CD4-positive, alpha-beta T cell treated with Interleukin-21 for 1 hour (primary cell): ENCODE measurements at regions not wholly inside any gene's neighbourhood (a gene's known extent, or its start where the extent isn't known, plus 50 kb on each side); places are given as distances from the start of the nearest gene placed in this dataset.

Experiments
- DNase-seq: peaks from one replicate; pipeline ENCODE4 v3.0.0-alpha.2; 2020

- DNase-seq = no peak
Observed at GRCh38 chr4:151961456-151961855, 200.6 kb upstream of the GATB start.

DNA sequence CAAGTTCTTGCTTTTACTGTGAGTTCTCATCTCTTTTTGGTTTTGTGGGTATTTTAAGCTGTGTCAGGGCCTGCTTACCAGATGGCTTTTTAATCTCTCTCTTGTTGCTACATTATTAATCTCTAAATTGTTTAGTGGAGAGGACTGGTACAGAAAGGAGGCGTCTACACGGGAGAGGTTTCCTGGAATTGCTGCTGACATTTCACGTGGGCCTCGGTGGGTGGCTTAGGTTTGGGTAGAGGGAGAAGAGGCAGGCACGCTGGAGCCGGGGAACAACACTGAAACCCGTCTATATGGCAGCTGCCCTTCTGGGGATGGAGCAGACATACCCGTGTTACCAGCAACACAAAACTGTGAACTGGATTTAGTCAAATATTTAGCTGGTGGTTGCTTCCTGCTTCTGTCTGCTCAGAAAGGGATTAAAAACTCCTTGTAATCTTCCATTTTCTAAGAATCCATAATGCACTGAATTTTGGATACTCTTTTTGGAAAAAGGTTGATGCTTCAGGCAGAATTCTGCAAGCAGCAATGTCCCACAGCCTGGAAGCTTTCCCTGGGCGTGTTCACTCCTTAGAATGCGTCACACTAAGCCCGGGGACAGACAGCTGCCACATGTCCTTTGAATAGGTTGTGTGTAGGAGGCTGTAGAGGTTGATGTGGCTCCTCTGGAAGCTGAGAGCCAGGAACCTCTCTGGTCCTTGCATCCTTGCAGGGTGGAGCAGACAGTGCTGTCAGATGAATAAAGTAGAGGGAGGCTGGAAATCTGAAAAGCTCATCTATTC is 199.8 kb upstream of the GATB start:
- no peak for DNase-seq

- no peak for DNase-seq
Observed at GRCh38 chr4:151957153-151957552, 196.3 kb upstream of the GATB start.

DNA sequence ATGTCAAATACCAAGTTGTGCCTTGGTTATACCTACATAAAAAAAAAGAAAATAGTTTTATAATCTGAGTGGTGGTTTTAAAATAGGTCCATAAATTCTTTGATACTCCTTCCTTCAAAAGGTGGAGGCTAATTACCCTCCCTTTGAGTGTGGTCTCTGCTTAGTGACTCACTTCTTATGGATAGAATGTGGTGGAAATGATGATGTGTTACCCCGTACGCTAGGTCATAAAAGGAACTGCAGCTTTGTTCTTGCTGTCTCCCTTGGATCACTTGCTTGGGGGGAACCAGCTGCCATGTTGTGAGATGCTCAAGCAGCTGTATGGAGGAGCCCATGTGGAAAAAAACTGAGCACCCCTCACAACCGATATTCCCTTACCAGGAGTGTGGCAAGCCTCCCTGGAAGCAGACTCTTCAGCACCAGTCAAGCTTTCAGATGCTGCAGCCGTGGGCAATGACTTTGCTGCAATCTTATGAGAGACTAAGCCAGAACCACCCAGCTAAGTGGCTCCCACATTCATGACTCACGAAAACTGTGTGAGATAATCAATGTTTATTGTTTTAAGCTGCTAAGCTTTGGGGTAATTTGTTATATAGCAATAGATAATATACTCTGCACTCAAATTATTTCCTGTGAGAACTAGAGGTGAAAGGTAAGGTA is 195.0 kb upstream of the GATB start:
- no peak for DNase-seq

DNA sequence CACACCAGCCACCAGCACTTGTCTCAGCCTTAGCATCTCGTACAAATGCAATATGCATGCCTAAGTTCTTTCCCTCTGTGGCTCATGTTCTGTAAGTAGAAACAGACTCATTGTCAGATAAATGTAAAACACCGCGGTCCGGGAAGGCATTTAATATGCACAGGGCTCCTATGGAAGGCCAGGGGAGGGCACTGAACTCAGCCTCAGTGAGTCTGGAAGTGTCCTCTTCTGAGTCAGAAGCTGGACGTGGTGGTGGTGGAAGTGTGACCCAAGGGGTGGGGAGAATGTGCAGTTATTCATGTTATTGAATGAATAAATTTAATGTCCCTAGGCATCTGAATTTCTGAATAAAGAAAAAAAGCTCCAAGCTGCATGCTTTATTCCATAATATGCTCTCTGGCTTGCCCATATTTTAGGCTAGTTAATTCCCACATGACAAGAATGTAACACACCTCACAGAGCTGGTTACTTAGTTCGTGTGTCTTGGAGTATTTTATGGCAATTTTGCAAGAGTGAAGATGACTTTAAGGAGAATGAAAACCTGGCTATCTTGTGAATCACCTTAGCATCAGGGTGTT is 193.1 kb upstream of the GATB start:
- no peak for DNase-seq

- no peak for DNase-seq
Observed at GRCh38 chr4:151953312-151953711, 192.5 kb upstream of the GATB start.

- no peak for DNase-seq
Observed at GRCh38 chr4:151952711-151953254, 192.0 kb upstream of the GATB start.

GRCh38 chr4:151952137-151952536 is 191.3 kb upstream of the GATB start:
- DNase-seq = no peak

DNA sequence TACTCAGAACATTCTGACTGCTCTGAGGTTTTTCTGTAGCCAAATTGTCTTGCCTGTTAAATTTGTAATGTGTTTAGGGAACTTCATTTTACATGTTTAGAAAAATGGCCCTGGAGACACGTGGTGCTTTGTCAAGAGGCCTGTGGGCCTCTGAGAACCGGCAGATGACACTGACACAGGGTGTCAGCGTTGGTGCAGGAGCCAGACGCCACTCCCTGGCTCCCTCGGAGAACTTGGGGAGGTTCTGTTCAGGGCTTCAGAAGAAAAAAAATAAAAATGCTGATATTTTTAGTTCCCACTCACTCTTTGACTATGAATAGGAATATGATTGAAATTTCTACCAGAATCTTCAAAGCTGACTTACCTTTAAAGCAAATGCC is 190.9 kb upstream of the GATB start:
- no peak for DNase-seq

GRCh38 chr4:151950993-151951670 is 190.3 kb upstream of the GATB start:
- DNase-seq = no peak

DNA sequence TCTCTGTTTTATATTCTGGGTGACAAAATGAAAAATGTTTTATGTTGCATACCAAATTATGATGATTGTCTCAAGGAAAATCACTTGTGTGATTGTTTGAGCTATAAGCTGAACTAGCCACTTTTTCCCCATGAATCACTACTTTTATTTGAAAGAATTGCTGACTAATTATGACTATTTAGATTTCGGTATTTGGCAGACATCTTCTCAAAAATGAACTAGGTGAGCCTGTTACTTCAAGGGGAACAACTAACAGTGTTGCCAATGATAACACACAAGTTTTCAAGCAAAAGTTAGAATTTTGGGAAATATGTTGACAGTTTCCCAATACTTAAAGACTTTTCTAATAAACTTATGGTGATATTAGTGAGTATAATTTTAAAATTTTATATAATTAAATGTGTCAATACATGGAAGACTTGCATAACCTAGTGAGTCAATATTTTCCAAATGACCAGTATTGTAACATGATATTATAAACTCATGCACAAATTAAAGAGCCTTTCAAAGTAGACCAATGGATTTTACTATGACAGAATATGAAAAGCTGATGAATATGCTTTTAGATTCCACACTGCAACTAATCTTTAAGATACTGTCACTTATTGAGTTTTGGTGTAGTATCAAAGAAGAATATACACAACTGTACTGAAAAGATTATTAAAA is 187.7 kb upstream of the GATB start:
- DNase-seq = no peak

GRCh38 chr4:151946718-151947117 is 185.9 kb upstream of the GATB start:
- DNase-seq = no peak

DNA sequence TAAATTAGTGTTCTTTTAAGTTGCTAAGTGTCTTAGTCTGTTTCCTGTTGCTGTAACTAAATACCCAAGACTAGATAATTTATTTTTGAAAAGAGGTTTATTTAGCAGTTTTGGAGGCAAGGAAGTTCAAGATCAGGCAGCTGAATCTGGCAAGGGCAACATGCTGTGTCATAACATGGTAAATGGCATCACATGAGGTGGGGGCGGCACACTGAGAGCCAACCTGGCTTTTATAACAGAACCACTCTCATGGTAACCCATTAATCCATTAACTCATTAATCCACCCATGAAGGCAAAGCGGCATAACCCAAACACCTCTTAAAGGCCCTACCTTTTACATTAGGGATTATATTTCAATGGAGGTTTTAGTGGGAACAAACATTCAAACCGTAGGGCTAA is 182.2 kb upstream of the GATB start:
- DNase-seq = no peak

GRCh38 chr4:151940926-151941617 is 180.3 kb upstream of the GATB start:
- DNase-seq = no peak

DNA sequence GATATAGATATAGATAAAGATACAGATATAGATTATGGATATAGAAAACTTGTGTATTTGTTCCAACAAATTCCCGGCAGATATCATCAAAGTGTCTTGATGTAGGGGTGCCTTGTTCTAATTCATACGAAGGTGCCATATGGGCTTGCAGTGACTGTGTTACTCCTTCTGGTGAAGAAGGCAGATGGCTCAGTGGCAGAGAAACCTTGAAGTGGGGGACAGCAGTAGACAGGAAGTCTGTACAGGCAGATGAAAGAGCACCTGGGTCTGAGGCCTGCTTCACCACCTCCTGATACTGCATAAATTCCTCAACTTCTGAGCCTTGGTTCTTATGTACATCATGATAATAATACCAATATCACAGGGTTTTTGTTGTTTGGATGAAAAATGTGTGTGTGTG is 179.5 kb upstream of the GATB start:
- DNase-seq = peak; percentile 1

- no peak for DNase-seq
Observed at GRCh38 chr4:151939670-151940069, 178.9 kb upstream of the GATB start.

DNA sequence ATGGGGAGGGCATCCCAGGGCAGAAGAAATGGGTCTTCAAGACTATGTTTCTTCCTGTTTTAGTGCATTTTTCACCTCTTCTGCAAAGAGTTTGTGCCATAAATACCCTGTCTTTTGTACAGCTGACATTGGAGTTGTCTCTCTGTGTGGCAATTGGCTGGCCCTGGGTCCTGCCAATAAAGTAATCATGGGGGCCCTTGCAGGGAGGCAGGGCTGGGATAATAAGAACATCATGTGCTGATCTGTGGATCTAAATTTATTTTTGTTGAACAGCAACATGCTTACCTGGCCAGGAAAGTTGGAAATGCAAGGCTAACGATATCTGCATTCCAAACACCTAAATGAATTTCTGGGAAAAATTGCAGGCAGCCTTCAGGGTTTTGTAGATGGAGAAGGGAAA is 174.6 kb upstream of the GATB start:
- DNase-seq = no peak

DNA sequence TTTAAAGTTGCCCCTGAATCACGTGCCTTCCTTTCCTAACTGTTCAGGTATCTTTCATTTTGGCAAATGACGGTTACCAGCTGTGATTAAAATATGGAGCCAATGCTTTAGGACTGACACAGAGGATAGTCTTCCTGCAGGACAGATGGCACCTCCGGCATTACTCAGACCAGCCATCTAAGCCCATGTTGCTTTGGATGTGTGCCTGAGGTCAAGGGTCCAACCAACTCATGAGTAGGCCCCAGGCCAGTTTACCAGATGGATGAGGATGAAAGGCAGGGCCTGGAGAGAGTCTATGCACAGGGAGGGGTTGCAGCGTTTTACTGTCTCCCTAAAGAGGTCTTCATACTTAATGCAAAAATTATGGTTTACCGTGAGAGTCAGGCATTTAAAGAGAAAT is 174.0 kb upstream of the GATB start:
- no peak for DNase-seq

- no peak for DNase-seq
Observed at GRCh38 chr4:151933122-151933827, 172.5 kb upstream of the GATB start.

DNA sequence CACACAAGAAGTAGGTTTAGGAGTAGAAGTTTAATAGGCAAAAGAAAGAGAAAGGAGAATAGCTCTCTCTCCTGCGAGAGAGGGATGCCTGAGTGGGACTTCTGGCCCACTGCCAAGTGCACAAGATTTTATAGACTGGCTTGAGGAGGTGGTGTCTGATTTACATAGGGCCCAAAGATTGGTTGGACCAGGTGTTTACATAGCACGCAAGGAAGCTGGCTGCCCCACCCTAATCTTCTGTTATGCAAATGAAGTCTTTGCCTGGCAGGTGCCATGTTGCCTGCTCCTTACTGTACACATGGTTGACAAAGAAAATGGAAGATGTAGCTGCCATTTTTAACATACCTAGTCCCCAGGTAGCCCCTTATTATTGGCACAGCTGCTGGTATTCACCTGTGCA is 170.8 kb upstream of the GATB start:
- no peak for DNase-seq

- DNase-seq = no peak
Observed at GRCh38 chr4:151930372-151930771, 169.6 kb upstream of the GATB start.

DNA sequence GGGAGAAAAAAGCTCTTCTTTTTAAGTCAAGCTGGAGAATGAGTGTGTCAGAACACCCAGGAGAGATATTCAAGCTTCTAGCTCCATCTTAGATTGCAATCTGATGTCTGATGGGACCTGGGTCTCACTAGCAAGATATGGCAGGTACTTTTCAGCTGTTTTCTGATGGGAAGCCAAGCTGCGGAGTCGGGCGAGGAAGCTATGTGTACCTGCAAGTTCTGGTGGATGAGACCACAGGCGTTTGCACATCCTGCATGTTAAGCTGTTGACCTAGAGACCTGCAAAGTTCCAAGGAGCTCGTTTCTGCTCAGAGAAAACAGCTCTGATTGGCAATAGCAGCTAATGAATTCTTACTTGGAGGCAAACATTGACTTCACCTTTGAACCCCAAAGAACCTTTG is 167.3 kb upstream of the GATB start:
- no peak for DNase-seq
